G401 (cell line): ENCODE measurements at regions not wholly inside any gene's neighbourhood (a gene's known extent, or its start where the extent isn't known, plus 50 kb on each side); places are given as distances from the start of the nearest gene placed in this dataset.
"Not testable (repeated sequence)": the region's sequence is repeated elsewhere in the genome, so short reads cannot be mapped to it uniquely, and the experiment has no call there.

Experiments used
- DNase-seq: peaks from one replicate; pipeline ENCODE4 v3.0.0-alpha.2; 2015; ENCODE audit warnings: low spot score
- in situ Hi-C: cut with HindIII; loops from 2 replicates; pipeline ENCODE4 v1.10.0; 2016; ENCODE audit warnings: low sequenced_read_pairs, mixed read lengths

GRCh38 chr5:108615216-108615615 lies 132.5 kb upstream of the FER start:
- in situ Hi-C loops = no loop called here
- DNase-seq = no peak

GRCh38 chr5:108607421-108607820 lies 140.3 kb upstream of the FER start:
- DNase-seq = no peak
- in situ Hi-C loops = no loop called here

GRCh38 chr5:108606185-108606584 lies 141.5 kb upstream of the FER start:
- in situ Hi-C loops = no loop called here

GRCh38 chr5:108602830-108603229 lies 144.9 kb upstream of the FER start:
- no peak for DNase-seq
- in situ Hi-C loops = no loop called here

More at GRCh38 chr5:108606185-108606584, 141.5 kb upstream of the FER start:
- no peak for DNase-seq

- in situ Hi-C loops = no loop called here
These were observed 156.9 kb upstream of the FER start for GRCh38 chr5:108590799-108591198.

GRCh38 chr5:108588323-108588722 lies 159.4 kb upstream of the FER start:
- DNase-seq = no peak
- in situ Hi-C loops = no loop called here

More at GRCh38 chr5:108590799-108591198, 156.9 kb upstream of the FER start:
- DNase-seq = no peak

GRCh38 chr5:108587821-108588220 lies 159.9 kb upstream of the FER start:
- DNase-seq = no peak
- in situ Hi-C loops = no loop called here

- DNase-seq = peak; percentile 4
- in situ Hi-C loops = no loop called here
These were observed 166.7 kb upstream of the FER start for GRCh38 chr5:108581026-108581425.

GRCh38 chr5:108579236-108579635 lies 168.5 kb upstream of the FER start:
- in situ Hi-C loops = no loop called here
- no peak for DNase-seq

- in situ Hi-C loops = no loop called here
- no peak for DNase-seq
These were observed 168.9 kb upstream of the FER start for GRCh38 chr5:108578791-108579190.

- DNase-seq = no peak
- in situ Hi-C loops = no loop called here
These were observed 180.3 kb upstream of the FER start for GRCh38 chr5:108567429-108567828.

- DNase-seq = no peak
- in situ Hi-C loops = no loop called here
These were observed 182.5 kb upstream of the FBXL17 start for GRCh38 chr5:108564441-108564840.

- in situ Hi-C loops = no loop called here
- DNase-seq = no peak
These were observed 180.2 kb upstream of the FBXL17 start for GRCh38 chr5:108562205-108562454.

- in situ Hi-C loops = no loop called here
- no peak for DNase-seq
These were observed 179.7 kb upstream of the FBXL17 start for GRCh38 chr5:108561416-108562204.

- in situ Hi-C loops = no loop called here
- DNase-seq = no peak
These were observed 178.7 kb upstream of the FBXL17 start for GRCh38 chr5:108560581-108560980.

GRCh38 chr5:108560166-108560565 lies 178.3 kb upstream of the FBXL17 start:
- DNase-seq = no peak

GRCh38 chr5:108558840-108559239 lies 176.9 kb upstream of the FBXL17 start:
- DNase-seq, in situ Hi-C loops: not testable (repeated sequence)

More at GRCh38 chr5:108560166-108560565, 178.3 kb upstream of the FBXL17 start:
- in situ Hi-C loops = no loop called here

- in situ Hi-C loops, DNase-seq: not testable (repeated sequence)
These were observed 176.2 kb upstream of the FBXL17 start for GRCh38 chr5:108558142-108558541.

GRCh38 chr5:108557686-108558085 lies 175.8 kb upstream of the FBXL17 start:
- in situ Hi-C loops = no loop called here
- DNase-seq = no peak

GRCh38 chr5:108556441-108557145 lies 174.7 kb upstream of the FBXL17 start:
- DNase-seq = no peak
- in situ Hi-C loops = no loop called here
